ENCODE measurements at regions not wholly inside any gene's neighbourhood (a gene's known extent, or its start where the extent isn't known, plus 50 kb on each side); places are given as distances from the start of the nearest gene placed in this dataset.
"Not testable (repeated sequence)": the region's sequence is repeated elsewhere in the genome, so short reads cannot be mapped to it uniquely, and the experiment has no call there.

DNA sequence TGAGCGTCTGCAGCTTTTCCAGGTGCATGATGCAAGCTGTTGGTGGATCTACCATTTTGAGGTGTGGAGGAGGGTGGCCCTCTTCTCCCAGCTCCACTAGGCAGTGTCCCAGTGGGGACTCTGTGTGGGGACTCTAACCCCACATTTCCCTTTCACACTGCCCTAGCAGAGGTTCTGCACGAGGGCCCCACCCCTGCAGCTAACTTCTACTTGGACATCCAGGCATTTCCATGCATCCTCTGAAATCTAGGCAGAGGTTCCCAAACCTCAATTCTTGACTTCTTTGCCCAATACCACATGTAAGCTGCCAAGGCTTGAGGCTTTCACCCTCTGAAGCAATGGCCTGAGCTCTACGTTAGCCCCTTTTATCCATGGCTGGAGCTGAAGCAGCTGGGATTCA, 61.4 kb upstream of the HGFAC start:
- H3K4me3 ChIP-seq; H3K27me3 ChIP-seq (ENCODE audit: low read depth); H3K9me3 ChIP-seq; H3K36me3 ChIP-seq (replicated peaks); DNase-seq (ENCODE audit: low spot score in 2 of 2); in situ Hi-C loops (cut with MboI; ENCODE audit: low sequenced_read_pairs); H3K4me1 ChIP-seq: not testable (repeated sequence)

DNA sequence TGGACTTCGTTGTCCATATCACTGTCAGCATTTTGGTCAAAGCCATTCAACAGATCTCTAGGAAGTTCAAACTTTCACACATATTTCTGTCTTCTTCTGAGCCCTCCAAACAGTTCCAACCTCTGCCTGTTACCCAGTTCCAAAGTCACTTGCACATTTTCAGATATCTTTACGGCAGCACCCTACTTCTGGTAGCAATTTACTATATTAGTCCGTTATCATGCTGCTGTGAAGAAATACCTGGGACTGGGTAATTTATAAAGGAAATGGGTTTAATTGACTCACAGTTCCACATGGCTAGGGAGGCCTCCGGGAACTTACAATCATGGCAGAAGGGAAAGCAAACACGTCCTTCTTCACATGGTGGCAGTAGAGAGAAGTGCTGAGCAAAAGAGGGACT, 60.6 kb upstream of the HGFAC start:
- in situ Hi-C loops (cut with MboI; ENCODE audit: low sequenced_read_pairs); H3K4me1 ChIP-seq; H3K9me3 ChIP-seq; H3K27me3 ChIP-seq (ENCODE audit: low read depth); DNase-seq (ENCODE audit: low spot score in 2 of 2); H3K36me3 ChIP-seq (replicated peaks); H3K4me3 ChIP-seq: not testable (repeated sequence)

DNA sequence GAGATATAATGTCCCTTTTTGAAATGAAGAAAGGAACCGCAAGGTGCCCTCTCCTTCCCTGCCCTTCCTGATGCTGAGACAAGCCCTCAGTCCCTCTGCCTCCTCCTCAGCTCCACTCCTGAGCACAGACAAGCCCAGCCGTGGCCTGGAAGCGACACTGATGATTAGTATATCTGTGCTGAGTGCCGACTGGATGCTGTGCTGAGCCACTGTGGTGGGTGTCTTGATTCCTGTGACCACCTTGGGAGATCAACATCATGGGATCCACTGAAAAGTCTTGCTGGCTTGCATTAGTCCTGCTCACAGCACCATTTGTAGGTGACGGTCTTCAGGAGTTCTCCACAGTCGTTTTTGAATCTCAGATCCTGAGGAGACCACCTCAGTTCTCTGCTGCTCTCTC, 59.5 kb upstream of the HGFAC start:
- Histone ChIP-seq H3K4me3 (no peak overlapping the region), H3K36me3 (replicated peaks) (no peaks in the 10 kb centered on the region), H3K9me3 (no peaks in the 10 kb centered on the region; the same call in none of the 2 replicates), H3K27me3 (ENCODE audit: low read depth) (no peaks in the 10 kb centered on the region), H3K4me1 (no peaks in the 10 kb centered on the region)
- in situ Hi-C loops (cut with MboI; ENCODE audit: low sequenced_read_pairs), result no loop called here
- no peak for DNase-seq (ENCODE audit: low spot score in 2 of 2)

DNA sequence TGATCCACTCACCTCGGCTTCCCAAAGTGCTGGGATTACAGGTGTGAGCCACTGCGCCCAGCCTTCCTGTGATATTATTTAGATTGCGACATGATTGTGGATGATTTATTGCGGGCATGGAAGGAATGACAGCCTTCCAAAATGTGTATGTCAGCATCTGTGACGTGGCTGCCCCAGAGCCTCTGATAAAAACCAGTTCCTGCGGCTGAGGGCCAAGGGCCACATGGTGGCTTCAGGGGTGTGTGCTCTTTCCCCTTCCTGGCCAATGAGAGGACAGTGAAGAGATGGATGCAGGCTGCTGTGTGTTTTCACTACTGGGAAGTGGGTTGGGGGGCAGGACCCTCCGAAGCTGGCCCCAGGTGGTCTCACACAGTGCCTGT, 57.4 kb upstream of the HGFAC start:
- DNase-seq (ENCODE audit: low spot score in 2 of 2), result no peak

DNA sequence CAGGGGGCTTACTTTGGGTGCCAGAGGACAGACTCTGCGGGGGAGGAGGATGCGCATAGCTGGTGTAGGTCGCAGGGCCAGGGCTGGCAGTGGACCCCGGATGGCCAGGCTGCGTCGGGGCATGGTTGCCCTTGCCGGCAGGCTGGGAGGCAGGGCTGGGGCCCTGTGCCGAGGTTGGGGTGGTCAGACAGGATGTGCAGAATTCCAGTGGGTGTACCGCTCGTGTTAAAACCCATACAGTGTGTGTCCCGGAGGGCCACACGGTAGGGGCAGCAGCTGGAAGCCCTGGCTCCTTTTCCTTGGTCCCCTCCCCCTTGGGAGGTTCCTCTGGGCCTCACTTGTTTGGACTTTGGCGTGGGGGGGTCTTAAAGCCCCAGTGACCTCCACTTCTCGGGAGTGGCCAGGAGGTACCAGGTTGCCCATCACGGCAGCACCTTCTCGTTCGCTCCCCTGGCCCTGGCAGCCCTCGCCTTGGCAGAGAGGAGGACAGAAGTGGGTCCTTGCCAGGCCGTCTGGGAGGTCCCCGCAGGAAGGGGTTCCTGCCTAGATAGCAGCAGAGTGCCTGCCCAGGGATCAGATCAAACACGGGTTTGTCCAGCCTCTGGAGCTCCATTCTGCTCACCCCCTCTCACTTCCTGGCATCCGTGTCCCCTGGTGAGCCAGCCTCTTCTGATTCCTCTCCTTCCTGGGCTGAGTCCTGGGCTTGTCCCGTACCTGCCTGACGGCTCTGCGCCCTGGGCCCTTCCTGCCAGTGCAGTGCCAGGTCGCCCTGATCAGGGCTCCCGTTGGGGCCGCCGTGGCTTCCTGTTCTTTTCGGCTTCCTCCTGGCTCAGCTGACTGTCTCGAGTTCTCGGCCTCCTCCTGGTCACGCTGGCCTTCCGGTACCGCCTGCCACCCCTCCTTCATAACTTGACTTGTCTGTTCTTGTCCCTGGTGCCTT, 56.7 kb upstream of the HGFAC start:
- Histone ChIP-seq H3K4me3 (no peak overlapping the region), H3K9me3 (no peaks in the 10 kb centered on the region; the same call in none of the 2 replicates), H3K36me3 (replicated peaks) (no peaks in the 10 kb centered on the region), H3K27me3 (ENCODE audit: low read depth) (no peaks in the 10 kb centered on the region), H3K4me1 (no peaks in the 10 kb centered on the region)
- in situ Hi-C loops (cut with MboI; ENCODE audit: low sequenced_read_pairs), result no loop called here
- DNase-seq (ENCODE audit: low spot score in 2 of 2), result no peak

More for the DNA sequence above, 57.4 kb upstream of the HGFAC start:
- no peaks in the 10 kb centered on the region; the same call in none of the 2 replicates for H3K9me3 ChIP-seq
- no peak overlapping the region for H3K4me3 ChIP-seq
- in situ Hi-C loops (cut with MboI; ENCODE audit: low sequenced_read_pairs), result no loop called here
- no peaks in the 10 kb centered on the region for H3K4me1 ChIP-seq
- no peaks in the 10 kb centered on the region for H3K27me3 ChIP-seq (ENCODE audit: low read depth)
- H3K36me3 ChIP-seq (replicated peaks), result no peaks in the 10 kb centered on the region

DNA sequence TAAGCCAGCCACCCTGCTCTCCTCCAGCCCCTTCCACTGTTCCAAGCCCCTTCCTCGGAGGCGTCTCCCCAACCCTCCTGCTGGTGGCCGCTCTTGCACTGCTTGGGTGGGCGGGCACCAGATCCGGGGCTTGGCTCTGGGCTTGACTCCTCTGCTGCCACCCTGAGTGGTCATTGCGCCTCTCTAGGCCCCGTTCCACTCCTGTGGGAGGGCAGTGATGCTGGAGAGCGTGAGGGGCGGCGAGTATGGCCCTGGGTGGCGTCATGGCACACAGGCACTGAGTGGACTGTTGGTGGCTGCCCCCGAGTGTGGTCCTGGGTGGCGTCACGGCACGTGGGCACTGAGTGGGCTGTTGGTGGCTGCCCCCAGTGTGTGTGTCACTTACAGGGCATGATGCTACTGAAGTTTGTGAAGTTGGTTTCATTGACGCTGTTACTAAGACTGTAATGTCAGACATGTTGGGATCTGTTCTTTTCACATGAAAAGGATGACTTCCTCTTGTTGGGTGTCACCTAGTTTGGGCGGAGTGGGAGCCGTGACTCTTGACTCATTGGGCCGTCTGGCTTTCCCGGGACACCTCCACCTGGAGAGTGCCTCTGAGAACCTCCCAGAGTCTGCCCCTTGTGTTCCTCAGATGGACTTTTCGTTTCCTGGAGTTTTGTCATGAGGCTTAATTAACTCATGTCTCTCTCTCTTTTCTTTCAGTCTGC, 55.9 kb upstream of the HGFAC start:
- H3K4me1 ChIP-seq, result no peaks in the 10 kb centered on the region
- H3K27me3 ChIP-seq (ENCODE audit: low read depth), result no peaks in the 10 kb centered on the region
- no peaks in the 10 kb centered on the region; the same call in none of the 2 replicates for H3K9me3 ChIP-seq
- no peaks in the 10 kb centered on the region for H3K36me3 ChIP-seq (replicated peaks)
- DNase-seq (ENCODE audit: low spot score in 2 of 2), result no peak
- H3K4me3 ChIP-seq, result no peak overlapping the region
- in situ Hi-C loops (cut with MboI; ENCODE audit: low sequenced_read_pairs), result no loop called here

- no peaks in the 10 kb centered on the region for H3K27me3 ChIP-seq (ENCODE audit: low read depth)
- in situ Hi-C loops (cut with MboI; ENCODE audit: low sequenced_read_pairs), result no loop called here
- no peak overlapping the region for H3K4me3 ChIP-seq
- H3K36me3 ChIP-seq (replicated peaks), result no peaks in the 10 kb centered on the region
- no peak for DNase-seq (ENCODE audit: low spot score in 2 of 2)
- no peaks in the 10 kb centered on the region; the same call in 1 of the 2 replicates for H3K9me3 ChIP-seq
- H3K4me1 ChIP-seq, result no peaks in the 10 kb centered on the region
Observed at GRCh38 chr4:3386526-3386925, 55.2 kb upstream of the HGFAC start.

DNA sequence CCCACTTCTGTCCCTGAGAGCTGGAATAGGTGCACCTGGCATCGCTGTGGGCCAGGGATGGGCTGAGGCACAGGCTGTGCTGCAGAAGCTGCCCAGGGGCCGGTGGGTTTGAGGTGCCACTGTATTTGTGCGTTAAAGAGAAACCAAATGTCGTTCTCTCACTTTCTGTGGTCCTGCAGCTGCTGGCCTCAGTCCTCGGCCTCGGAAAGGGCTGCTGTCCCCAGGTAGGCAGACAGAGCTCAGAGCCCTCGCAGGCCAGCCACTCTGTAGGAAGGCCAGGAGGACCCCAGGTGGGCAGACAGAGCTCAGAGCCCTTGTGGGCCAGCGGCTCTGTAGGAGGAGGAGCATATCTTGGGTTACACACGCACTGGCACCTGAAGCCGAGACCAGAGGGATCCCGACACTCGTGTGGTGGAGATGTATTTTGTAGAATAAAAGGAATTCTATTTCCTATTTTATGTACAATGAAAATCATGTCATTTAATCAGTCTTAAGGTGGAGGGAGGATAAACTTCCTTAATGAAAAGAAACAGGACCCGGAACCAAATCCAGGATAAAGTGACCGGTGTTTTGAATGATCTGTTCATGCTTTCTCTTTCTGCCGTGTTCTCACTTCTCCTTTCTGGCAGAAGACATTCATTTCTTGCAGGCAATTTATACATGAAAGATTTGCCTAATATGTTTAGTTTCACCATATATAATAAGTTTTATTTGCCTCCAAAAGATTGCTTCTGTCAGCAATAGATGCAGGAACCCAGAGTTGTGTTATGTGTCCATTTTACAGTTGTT, 54.4 kb upstream of the HGFAC start:
- Histone ChIP-seq H3K27me3 (ENCODE audit: low read depth) (no peaks in the 10 kb centered on the region), H3K4me3 (no peak overlapping the region), H3K36me3 (replicated peaks) (no peaks in the 10 kb centered on the region), H3K4me1 (no peaks in the 10 kb centered on the region), H3K9me3 (no peaks in the 10 kb centered on the region)
- in situ Hi-C loops (cut with MboI; ENCODE audit: low sequenced_read_pairs), result no loop called here
- no peak for DNase-seq (ENCODE audit: low spot score in 2 of 2)

DNA sequence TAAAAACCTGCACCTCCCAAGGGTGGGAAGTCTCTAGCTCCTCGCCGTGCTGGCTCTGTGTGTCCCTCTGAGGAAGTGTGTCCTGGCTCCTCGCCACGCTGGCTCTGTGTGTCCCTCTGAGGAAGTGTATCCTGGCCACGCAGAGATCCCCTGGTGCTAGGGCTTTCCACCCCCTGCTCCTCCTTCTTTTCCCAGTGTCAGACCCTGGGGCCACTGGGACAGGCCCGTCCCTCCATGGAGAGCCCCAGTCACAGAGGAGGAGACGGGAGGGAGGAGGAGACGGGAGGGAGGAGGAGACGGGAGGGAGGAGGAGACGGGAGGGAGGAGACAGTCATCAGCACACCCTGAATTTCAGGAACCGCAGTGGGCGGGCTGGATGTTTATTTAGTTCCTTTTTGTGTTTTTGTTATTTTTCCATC, 53.8 kb upstream of the HGFAC start:
- H3K27me3 ChIP-seq (ENCODE audit: low read depth), result no peaks in the 10 kb centered on the region
- no peak overlapping the region for H3K4me3 ChIP-seq
- no peaks in the 10 kb centered on the region for H3K36me3 ChIP-seq (replicated peaks)
- H3K4me1 ChIP-seq, result no peaks in the 10 kb centered on the region
- in situ Hi-C loops (cut with MboI; ENCODE audit: low sequenced_read_pairs), result no loop called here
- no peaks in the 10 kb centered on the region for H3K9me3 ChIP-seq
- no peak for DNase-seq (ENCODE audit: low spot score in 2 of 2)

DNA sequence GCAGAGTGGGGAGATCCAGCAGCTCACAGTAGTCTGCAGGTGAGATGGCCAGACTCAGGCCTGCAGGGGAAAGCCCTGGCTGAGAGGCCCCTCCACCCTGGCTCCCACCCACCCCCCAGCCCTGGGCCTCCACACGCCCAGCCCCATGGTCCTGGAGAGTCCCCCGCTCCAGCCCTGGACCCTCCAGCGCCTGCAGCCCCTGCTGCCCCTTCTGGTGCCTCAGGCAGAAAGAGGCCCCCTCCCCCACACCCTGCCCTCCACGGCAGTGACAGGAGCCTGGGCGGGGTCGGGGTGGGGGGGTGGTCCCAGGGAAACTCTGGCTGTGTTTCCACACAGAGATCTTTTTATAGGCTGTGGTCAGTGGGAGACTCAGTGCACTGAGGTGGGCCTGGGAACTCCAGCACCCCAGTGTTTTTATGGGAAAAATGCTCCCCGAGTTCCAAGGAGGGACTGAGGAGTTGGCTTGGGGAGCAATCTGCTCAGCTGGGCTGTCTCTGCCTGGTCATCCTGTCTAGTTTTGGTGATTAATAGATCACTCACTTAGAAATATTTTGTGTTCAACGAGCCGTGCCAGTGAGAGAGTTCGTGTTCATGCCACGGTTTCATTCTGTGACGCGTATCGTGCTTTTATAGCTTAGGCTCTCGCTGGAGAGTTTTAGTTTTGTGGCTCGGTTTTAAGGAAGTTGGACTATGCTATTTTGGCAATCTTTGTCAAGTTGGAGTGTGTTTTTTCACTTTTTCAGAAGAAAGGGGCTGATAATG, 53.1 kb upstream of the HGFAC start:
- Histone ChIP-seq H3K9me3 (no peaks in the 10 kb centered on the region), H3K4me3 (no peak overlapping the region), H3K4me1 (no peaks in the 10 kb centered on the region), H3K36me3 (replicated peaks) (no peaks in the 10 kb centered on the region), H3K27me3 (ENCODE audit: low read depth) (no peaks in the 10 kb centered on the region)
- in situ Hi-C loops (cut with MboI; ENCODE audit: low sequenced_read_pairs), result no loop called here
- DNase-seq (ENCODE audit: low spot score in 2 of 2), result no peak

DNA sequence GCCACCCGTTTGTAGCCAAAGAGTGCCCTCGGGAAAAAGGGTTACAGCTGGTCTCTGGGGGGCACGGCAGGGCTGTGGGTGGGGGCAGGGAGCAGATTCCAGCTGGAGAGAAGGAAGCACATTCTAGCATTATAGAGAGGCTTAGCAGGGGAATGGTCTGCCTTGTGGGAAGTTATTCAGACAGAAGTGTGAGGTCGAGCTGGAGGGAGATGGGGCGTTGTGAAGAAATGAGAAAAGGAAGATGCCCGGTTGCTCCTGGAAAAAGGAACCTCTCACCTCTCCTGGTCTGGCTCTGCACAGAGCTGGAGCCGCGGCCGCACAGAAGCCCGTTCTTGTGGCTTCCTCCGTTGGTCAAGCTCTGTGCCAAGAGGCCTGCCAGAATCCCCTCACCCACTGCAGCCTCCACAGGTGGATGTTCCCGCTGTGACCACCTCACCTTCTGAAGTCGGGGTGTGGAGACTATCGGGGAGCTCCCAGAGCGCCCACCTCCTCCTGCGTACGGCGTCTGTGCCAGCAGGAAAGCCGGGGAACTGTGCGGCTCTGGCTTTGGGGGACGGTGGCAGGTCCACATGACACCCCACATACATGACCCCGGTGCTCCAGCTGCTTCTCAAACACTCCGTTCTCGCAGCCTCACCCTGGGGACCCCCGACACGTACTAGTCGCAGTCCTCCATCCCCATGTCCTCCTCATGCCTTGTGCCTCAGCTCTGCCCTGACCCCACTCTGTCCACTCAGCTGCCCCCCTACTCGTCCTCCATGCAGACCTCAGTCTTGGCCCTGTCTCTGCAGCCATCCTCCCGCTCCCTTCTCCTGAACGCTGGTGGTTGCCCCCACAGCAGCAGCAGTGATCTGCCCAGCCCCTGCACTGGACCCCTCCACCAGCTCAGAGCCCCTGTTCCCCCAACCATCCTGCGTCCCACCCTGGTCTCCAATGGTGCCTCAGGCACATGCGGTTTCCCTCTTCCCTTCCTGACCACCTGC, 52.2 kb upstream of the HGFAC start:
- in situ Hi-C loops (cut with MboI; ENCODE audit: low sequenced_read_pairs), result no loop called here
- H3K36me3 ChIP-seq (replicated peaks), result no peaks in the 10 kb centered on the region
- no peak overlapping the region for H3K4me3 ChIP-seq
- no peak for DNase-seq (ENCODE audit: low spot score in 2 of 2)
- H3K4me1 ChIP-seq, result no peaks in the 10 kb centered on the region
- no peaks in the 10 kb centered on the region for H3K27me3 ChIP-seq (ENCODE audit: low read depth)
- H3K9me3 ChIP-seq, result no peaks in the 10 kb centered on the region

DNA sequence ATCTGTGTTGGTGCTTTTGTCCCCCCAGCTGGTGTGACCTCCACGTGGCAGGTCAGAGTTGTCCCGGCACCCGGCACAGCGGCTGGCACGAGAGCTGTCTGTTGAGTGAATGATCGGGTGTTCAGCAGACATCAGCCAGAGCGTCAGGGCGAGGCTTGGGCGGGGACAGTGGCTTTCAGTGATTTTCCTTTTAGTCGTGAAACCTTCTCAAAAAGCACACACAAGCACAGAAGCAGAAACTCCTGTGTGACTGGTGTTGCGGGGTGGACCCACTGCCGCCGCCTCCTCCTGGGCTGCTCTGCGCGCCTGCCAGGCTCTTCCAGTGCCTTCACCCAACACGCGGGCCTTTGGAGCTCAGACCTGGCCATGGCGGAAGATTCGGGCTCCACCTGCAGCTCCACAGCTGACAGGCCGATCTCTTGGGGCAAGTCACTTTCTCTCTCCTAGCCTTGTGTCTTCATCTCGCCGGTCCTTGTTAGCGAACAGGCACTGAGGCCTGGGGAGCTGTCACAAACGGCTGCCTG, 51.4 kb upstream of the HGFAC start:
- in situ Hi-C loops (cut with MboI; ENCODE audit: low sequenced_read_pairs), result no loop called here
- Histone ChIP-seq H3K4me1 (no peaks in the 10 kb centered on the region), H3K9me3 (no peaks in the 10 kb centered on the region), H3K4me3 (no peak overlapping the region), H3K27me3 (ENCODE audit: low read depth) (no peaks in the 10 kb centered on the region), H3K36me3 (replicated peaks) (no peaks in the 10 kb centered on the region)
- no peak for DNase-seq (ENCODE audit: low spot score in 2 of 2)

Measured in HAP-1 (cell line).